ENCODE measurements at regions not wholly inside any gene's neighbourhood (a gene's known extent, or its start where the extent isn't known, plus 50 kb on each side); places are given as distances from the start of the nearest gene placed in this dataset.

DNA sequence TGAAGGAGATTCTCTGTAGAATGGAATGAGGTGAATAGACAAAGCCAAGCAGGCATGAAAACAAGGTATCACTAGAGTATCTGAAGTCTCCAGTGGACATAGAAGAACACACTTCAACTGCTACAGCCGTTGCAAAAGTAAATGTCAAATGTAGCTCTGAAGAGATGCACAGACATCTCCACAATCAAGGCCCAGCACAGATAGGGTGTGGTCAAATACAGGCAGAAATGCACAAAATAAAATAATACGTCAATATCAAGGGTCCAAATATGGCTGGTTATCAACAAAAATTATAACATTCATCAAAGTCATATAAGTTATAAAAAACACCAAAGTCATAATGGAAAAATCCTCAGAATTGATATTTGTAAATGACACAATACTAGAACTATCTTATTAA lies 1107.3 kb downstream of the TMEM121 start:
- TF ChIP-seq CSDC2 (CRISPR knock-in tag; IDR thresholded peaks at IDR 0.05), result no peak
- TF ChIP-seq, protein P1, sequence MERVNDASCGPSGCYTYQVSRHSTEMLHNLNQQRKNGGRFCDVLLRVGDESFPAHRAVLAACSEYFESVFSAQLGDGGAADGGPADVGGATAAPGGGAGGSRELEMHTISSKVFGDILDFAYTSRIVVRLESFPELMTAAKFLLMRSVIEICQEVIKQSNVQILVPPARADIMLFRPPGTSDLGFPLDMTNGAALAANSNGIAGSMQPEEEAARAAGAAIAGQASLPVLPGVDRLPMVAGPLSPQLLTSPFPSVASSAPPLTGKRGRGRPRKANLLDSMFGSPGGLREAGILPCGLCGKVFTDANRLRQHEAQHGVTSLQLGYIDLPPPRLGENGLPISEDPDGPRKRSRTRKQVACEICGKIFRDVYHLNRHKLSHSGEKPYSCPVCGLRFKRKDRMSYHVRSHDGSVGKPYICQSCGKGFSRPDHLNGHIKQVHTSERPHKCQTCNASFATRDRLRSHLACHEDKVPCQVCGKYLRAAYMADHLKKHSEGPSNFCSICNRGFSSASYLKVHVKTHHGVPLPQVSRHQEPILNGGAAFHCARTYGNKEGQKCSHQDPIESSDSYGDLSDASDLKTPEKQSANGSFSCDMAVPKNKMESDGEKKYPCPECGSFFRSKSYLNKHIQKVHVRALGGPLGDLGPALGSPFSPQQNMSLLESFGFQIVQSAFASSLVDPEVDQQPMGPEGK (CRISPR knock-in tag; IDR thresholded peaks at IDR 0.05; ENCODE audit: borderline replicate concordance), result no peak
- TF ChIP-seq, protein P2, sequence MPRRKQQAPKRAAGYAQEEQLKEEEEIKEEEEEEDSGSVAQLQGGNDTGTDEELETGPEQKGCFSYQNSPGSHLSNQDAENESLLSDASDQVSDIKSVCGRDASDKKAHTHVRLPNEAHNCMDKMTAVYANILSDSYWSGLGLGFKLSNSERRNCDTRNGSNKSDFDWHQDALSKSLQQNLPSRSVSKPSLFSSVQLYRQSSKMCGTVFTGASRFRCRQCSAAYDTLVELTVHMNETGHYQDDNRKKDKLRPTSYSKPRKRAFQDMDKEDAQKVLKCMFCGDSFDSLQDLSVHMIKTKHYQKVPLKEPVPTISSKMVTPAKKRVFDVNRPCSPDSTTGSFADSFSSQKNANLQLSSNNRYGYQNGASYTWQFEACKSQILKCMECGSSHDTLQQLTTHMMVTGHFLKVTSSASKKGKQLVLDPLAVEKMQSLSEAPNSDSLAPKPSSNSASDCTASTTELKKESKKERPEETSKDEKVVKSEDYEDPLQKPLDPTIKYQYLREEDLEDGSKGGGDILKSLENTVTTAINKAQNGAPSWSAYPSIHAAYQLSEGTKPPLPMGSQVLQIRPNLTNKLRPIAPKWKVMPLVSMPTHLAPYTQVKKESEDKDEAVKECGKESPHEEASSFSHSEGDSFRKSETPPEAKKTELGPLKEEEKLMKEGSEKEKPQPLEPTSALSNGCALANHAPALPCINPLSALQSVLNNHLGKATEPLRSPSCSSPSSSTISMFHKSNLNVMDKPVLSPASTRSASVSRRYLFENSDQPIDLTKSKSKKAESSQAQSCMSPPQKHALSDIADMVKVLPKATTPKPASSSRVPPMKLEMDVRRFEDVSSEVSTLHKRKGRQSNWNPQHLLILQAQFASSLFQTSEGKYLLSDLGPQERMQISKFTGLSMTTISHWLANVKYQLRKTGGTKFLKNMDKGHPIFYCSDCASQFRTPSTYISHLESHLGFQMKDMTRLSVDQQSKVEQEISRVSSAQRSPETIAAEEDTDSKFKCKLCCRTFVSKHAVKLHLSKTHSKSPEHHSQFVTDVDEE (CRISPR knock-in tag; IDR thresholded peaks at IDR 0.05), result no peak
- no peak for TF ChIP-seq ZFP30 (CRISPR knock-in tag; IDR thresholded peaks at IDR 0.05)
- no peak for TF ChIP-seq ISL1 (CRISPR knock-in tag; IDR thresholded peaks at IDR 0.05)
- no peak for TF ChIP-seq ZC3H10 (CRISPR knock-in tag; IDR thresholded peaks at IDR 0.05)
